ENCODE measurements at regions not wholly inside any gene's neighbourhood (a gene's known extent, or its start where the extent isn't known, plus 50 kb on each side); places are given as distances from the start of the nearest gene placed in this dataset.

DNA sequence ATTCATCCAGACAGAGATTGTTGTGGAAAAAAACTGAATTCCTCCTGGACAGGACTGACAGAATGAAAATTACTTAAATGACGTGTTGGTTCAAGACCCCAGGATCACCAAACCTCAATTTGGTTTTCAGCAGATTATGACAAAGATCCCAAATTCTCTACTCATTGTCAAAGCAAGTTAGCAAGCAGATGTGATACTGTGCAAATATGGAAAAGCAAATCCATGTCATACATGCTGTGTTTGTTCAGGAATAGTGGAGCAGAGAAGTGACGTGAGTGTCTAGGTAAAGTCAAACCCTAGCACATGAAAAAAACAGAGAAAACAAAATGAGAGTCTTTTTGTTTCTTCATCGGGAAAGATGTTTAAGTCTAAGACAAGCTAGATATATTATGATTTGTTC is 169.2 kb upstream of the NBEA start:
- TF ChIP-seq CTCF (IDR thresholded peaks at IDR 0.05) (no peak), POLR2A (IDR thresholded peaks at IDR 0.05) (no peak)

All from testis (tissue), 2 donors.